ENCODE measurements at regions not wholly inside any gene's neighbourhood (a gene's known extent, or its start where the extent isn't known, plus 50 kb on each side); places are given as distances from the start of the nearest gene placed in this dataset.

- DNase-seq (ENCODE audit: low read depth), result no peak
These were observed 658.0 kb upstream of the GOLIM4 start for GRCh38 chr3:168753724-168754123.

GRCh38 chr3:168752339-168752738 is 656.6 kb upstream of the GOLIM4 start:
- no peak for DNase-seq (ENCODE audit: low read depth)
- no peak for TF ChIP-seq CTCF (conservative IDR thresholded peaks at IDR 0.05; ENCODE audit: low read length)
- no peak overlapping the region for H3K4me3 ChIP-seq (ENCODE audit: low read length)

More at GRCh38 chr3:168753724-168754123, 658.0 kb upstream of the GOLIM4 start:
- H3K4me3 ChIP-seq (ENCODE audit: low read length), result no peak overlapping the region
- TF ChIP-seq CTCF (conservative IDR thresholded peaks at IDR 0.05; ENCODE audit: low read length), result no peak

GRCh38 chr3:168747697-168748096 is 652.0 kb upstream of the GOLIM4 start:
- no peak for TF ChIP-seq CTCF (conservative IDR thresholded peaks at IDR 0.05; ENCODE audit: low read length)
- DNase-seq (ENCODE audit: low read depth), result no peak
- no peak overlapping the region for H3K4me3 ChIP-seq (ENCODE audit: low read length)

- no peak for TF ChIP-seq CTCF (conservative IDR thresholded peaks at IDR 0.05; ENCODE audit: low read length)
- DNase-seq (ENCODE audit: low read depth), result no peak
- no peak overlapping the region for H3K4me3 ChIP-seq (ENCODE audit: low read length)
These were observed 643.0 kb upstream of the GOLIM4 start for GRCh38 chr3:168738527-168739325.

- DNase-seq (ENCODE audit: low read depth), result no peak
- no peak overlapping the region for H3K4me3 ChIP-seq (ENCODE audit: low read length)
These were observed 640.5 kb upstream of the GOLIM4 start for GRCh38 chr3:168736202-168736601.

GRCh38 chr3:168730073-168730472 is 634.3 kb upstream of the GOLIM4 start:
- DNase-seq (ENCODE audit: low read depth), result no peak
- no peak for TF ChIP-seq CTCF (conservative IDR thresholded peaks at IDR 0.05; ENCODE audit: low read length)

More at GRCh38 chr3:168736202-168736601, 640.5 kb upstream of the GOLIM4 start:
- no peak for TF ChIP-seq CTCF (conservative IDR thresholded peaks at IDR 0.05; ENCODE audit: low read length)

GRCh38 chr3:168722091-168722490 is 626.4 kb upstream of the GOLIM4 start:
- TF ChIP-seq CTCF (conservative IDR thresholded peaks at IDR 0.05; ENCODE audit: low read length), result no peak
- peak; percentile 4 for DNase-seq (ENCODE audit: low read depth)
- no peak overlapping the region for H3K4me3 ChIP-seq (ENCODE audit: low read length)

More at GRCh38 chr3:168730073-168730472, 634.3 kb upstream of the GOLIM4 start:
- H3K4me3 ChIP-seq (ENCODE audit: low read length), result no peak overlapping the region
